Right lobe of liver (tissue), 4 donors: ENCODE measurements at regions not wholly inside any gene's neighbourhood (a gene's known extent, or its start where the extent isn't known, plus 50 kb on each side); places are given as distances from the start of the nearest gene placed in this dataset.

Experiments
- CTCF ChIP-seq, 4 donors: fragments of 200-600 bp in 3 of 4; fragments of 450-650 bp in 1 of 4; IDR thresholded peaks; one replicate each; pipeline versions ENCODE4 v1.5.1 to v1.8.0; 2016 to 2022; ENCODE audit warnings: antibody characterized with exemption in 4 of 4, mild to moderate bottlenecking in 2 of 4
- POLR2A ChIP-seq: fragments of 450-650 bp; IDR thresholded peaks from one replicate; pipeline ENCODE4 v1.6.1; 2017; ENCODE audit warnings: antibody characterized with exemption, mild to moderate bottlenecking
- donor health status: DM: no; HTN: no; CAD: no.
- donor health status: DM: no; HTN: no; CAD: no.
- donor health status: DM: no; HTN: yes; CAD: no.

GRCh38 chr18:27750014-27750413 is 426.9 kb downstream of the CDH2 start:
- TF ChIP-seq CTCF (IDR thresholded peaks at IDR 0.05) (peak; percentile 63 to 79 (median 71)), POLR2A (no peak)
